ENCODE measurements at regions not wholly inside any gene's neighbourhood (a gene's known extent, or its start where the extent isn't known, plus 50 kb on each side); places are given as distances from the start of the nearest gene placed in this dataset.

GRCh38 chr2:167345559-167345958 lies 457.3 kb downstream of the XIRP2 start:
- Histone ChIP-seq H3K9ac (ENCODE audit: low read depth in 2 of 2, low read length in 2 of 2) (no peak overlapping the region), H3K36me3 (no peaks in the 10 kb centered on the region), H3K9me3 (no peaks in the 10 kb centered on the region), H3K4me3 (no peak overlapping the region), H3K27me3 (no peaks in the 10 kb centered on the region), H3K4me1 (no peaks in the 10 kb centered on the region), H3K27ac (no peak overlapping the region)
- intact Hi-C loops (cut with DNase I), result no loop called here
- DNase-seq, result no peak
- no peak for TF ChIP-seq CTCF (IDR thresholded peaks at IDR 0.05)

GRCh38 chr2:167342769-167343168 lies 454.5 kb downstream of the XIRP2 start:
- no peak overlapping the region for H3K4me3 ChIP-seq
- intact Hi-C loops (cut with DNase I), result no loop called here
- no peak overlapping the region for H3K27ac ChIP-seq
- no peak for DNase-seq
- H3K9me3 ChIP-seq, result no peaks in the 10 kb centered on the region
- no peak for TF ChIP-seq CTCF (IDR thresholded peaks at IDR 0.05)
- no peak overlapping the region for H3K9ac ChIP-seq (ENCODE audit: low read depth in 2 of 2, low read length in 2 of 2)
- H3K36me3 ChIP-seq, result no peaks in the 10 kb centered on the region
- H3K4me1 ChIP-seq, result no peaks in the 10 kb centered on the region
- H3K27me3 ChIP-seq, result no peaks in the 10 kb centered on the region

GRCh38 chr2:167340322-167340721 lies 452.0 kb downstream of the XIRP2 start:
- no peak for DNase-seq
- no peak overlapping the region for H3K27ac ChIP-seq
- H3K4me1 ChIP-seq, result no peaks in the 10 kb centered on the region
- intact Hi-C loops (cut with DNase I), result no loop called here
- no peaks in the 10 kb centered on the region for H3K27me3 ChIP-seq
- H3K36me3 ChIP-seq, result no peaks in the 10 kb centered on the region
- no peak overlapping the region for H3K9ac ChIP-seq (ENCODE audit: low read depth in 2 of 2, low read length in 2 of 2)
- no peak for TF ChIP-seq CTCF (IDR thresholded peaks at IDR 0.05)
- no peak overlapping the region for H3K4me3 ChIP-seq
- H3K9me3 ChIP-seq, result no peaks in the 10 kb centered on the region

DNA sequence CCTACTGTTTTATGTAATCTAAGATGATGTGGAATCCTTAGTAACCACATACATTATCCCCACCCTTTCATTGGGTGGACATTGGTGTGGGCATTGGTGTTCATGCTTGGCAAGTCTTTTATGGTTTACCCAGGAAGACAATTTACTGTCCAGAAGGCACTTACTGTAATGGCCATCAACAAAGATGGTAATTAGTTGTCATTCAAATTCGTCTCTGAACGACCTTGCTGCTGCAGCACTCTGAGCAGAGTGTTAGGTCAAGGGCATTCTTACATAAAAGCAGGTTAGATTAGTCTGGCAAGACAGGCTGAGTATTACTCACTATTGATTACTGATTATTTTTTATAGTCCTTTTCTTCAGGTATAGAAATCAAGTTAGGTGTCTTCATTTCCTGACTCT lies 447.9 kb downstream of the XIRP2 start:
- Histone ChIP-seq H3K9ac (ENCODE audit: low read depth in 2 of 2, low read length in 2 of 2) (no peak overlapping the region), H3K4me1 (peaks cover 4% of the 10 kb centered on the region), H3K4me3 (no peak overlapping the region), H3K27ac (no peak overlapping the region), H3K9me3 (no peaks in the 10 kb centered on the region), H3K27me3 (no peaks in the 10 kb centered on the region), H3K36me3 (no peaks in the 10 kb centered on the region)
- no peak for DNase-seq
- intact Hi-C loops (cut with DNase I), result no loop called here
- TF ChIP-seq CTCF (IDR thresholded peaks at IDR 0.05), result no peak

- Histone ChIP-seq H3K4me3 (no peak overlapping the region), H3K4me1 (peaks cover 4% of the 10 kb centered on the region), H3K36me3 (no peaks in the 10 kb centered on the region), H3K9ac (ENCODE audit: low read depth in 2 of 2, low read length in 2 of 2) (no peak overlapping the region), H3K27ac (peak overlapping the region; percentile 5), H3K27me3 (no peaks in the 10 kb centered on the region), H3K9me3 (no peaks in the 10 kb centered on the region)
- intact Hi-C loops (cut with DNase I), result no loop called here
- TF ChIP-seq CTCF (IDR thresholded peaks at IDR 0.05), result no peak
- DNase-seq, result peak; percentile 22
Measured at GRCh38 chr2:167335541-167335992, 447.3 kb downstream of the XIRP2 start.
